ENCODE measurements at regions not wholly inside any gene's neighbourhood (a gene's known extent, or its start where the extent isn't known, plus 50 kb on each side); places are given as distances from the start of the nearest gene placed in this dataset.

- DNase-seq (ENCODE audit: extremely low read depth in 1 of 11, low read depth in 9 of 11, low spot score in 4 of 11): no peak
These were observed 139.9 kb downstream of the TRIML1 start for GRCh38 chr4:188279184-188279583.

- peak; percentile 8 to 44 (median 30) for DNase-seq (ENCODE audit: extremely low read depth in 1 of 11, low read depth in 9 of 11, low spot score in 4 of 11)
These were observed 143.4 kb downstream of the TRIML1 start for GRCh38 chr4:188282471-188283232.

- DNase-seq (ENCODE audit: extremely low read depth in 1 of 11, low read depth in 9 of 11, low spot score in 4 of 11): no peak
These were observed 148.1 kb downstream of the TRIML1 start for GRCh38 chr4:188287169-188287894.

GRCh38 chr4:188289531-188290125 is 150.4 kb downstream of the TRIML1 start:
- DNase-seq (ENCODE audit: extremely low read depth in 1 of 11, low read depth in 9 of 11, low spot score in 4 of 11): no peak

GRCh38 chr4:188295899-188296298 is 156.7 kb downstream of the TRIML1 start:
- no peak for DNase-seq (ENCODE audit: extremely low read depth in 1 of 11, low read depth in 9 of 11, low spot score in 4 of 11)

GRCh38 chr4:188296331-188296730 is 157.1 kb downstream of the TRIML1 start:
- DNase-seq (ENCODE audit: extremely low read depth in 1 of 11, low read depth in 9 of 11, low spot score in 4 of 11): no peak

GRCh38 chr4:188297873-188298272 is 158.6 kb downstream of the TRIML1 start:
- DNase-seq (ENCODE audit: extremely low read depth in 1 of 11, low read depth in 9 of 11, low spot score in 4 of 11): no peak

- no peak for DNase-seq (ENCODE audit: extremely low read depth in 1 of 11, low read depth in 9 of 11, low spot score in 4 of 11)
These were observed 159.9 kb downstream of the TRIML1 start for GRCh38 chr4:188299161-188299560.

- no peak for DNase-seq (ENCODE audit: extremely low read depth in 1 of 11, low read depth in 9 of 11, low spot score in 4 of 11)
These were observed 161.1 kb downstream of the TRIML1 start for GRCh38 chr4:188300385-188300784.

- DNase-seq (ENCODE audit: extremely low read depth in 1 of 11, low read depth in 9 of 11, low spot score in 4 of 11): no peak
These were observed 166.4 kb downstream of the TRIML1 start for GRCh38 chr4:188305690-188306089.

GRCh38 chr4:188307591-188307990 is 168.3 kb downstream of the TRIML1 start:
- no peak for DNase-seq (ENCODE audit: extremely low read depth in 1 of 11, low read depth in 9 of 11, low spot score in 4 of 11)

- no peak for DNase-seq (ENCODE audit: extremely low read depth in 1 of 11, low read depth in 9 of 11, low spot score in 4 of 11)
These were observed 168.9 kb downstream of the TRIML1 start for GRCh38 chr4:188308142-188308541.

GRCh38 chr4:188316391-188316790 is 177.2 kb downstream of the TRIML1 start:
- DNase-seq (ENCODE audit: extremely low read depth in 1 of 11, low read depth in 9 of 11, low spot score in 4 of 11): no peak

GRCh38 chr4:188328966-188329365 is 189.7 kb downstream of the TRIML1 start:
- DNase-seq (ENCODE audit: extremely low read depth in 1 of 11, low read depth in 9 of 11, low spot score in 4 of 11): no peak

GRCh38 chr4:188329521-188329920 is 190.3 kb downstream of the TRIML1 start:
- DNase-seq (ENCODE audit: extremely low read depth in 1 of 11, low read depth in 9 of 11, low spot score in 4 of 11): no peak

- DNase-seq (ENCODE audit: extremely low read depth in 1 of 11, low read depth in 9 of 11, low spot score in 4 of 11): no peak
These were observed 193.0 kb downstream of the TRIML1 start for GRCh38 chr4:188332265-188332664.

- DNase-seq (ENCODE audit: extremely low read depth in 1 of 11, low read depth in 9 of 11, low spot score in 4 of 11): no peak
These were observed 197.7 kb downstream of the TRIML1 start for GRCh38 chr4:188336891-188337290.

- no peak for DNase-seq (ENCODE audit: extremely low read depth in 1 of 11, low read depth in 9 of 11, low spot score in 4 of 11)
These were observed 202.2 kb downstream of the TRIML1 start for GRCh38 chr4:188341428-188341827.

- no peak for DNase-seq (ENCODE audit: extremely low read depth in 1 of 11, low read depth in 9 of 11, low spot score in 4 of 11)
These were observed 207.0 kb downstream of the TRIML1 start for GRCh38 chr4:188346171-188346809.

GRCh38 chr4:188347339-188347738 is 208.1 kb downstream of the TRIML1 start:
- no peak for DNase-seq (ENCODE audit: extremely low read depth in 1 of 11, low read depth in 9 of 11, low spot score in 4 of 11)
